Endothelial cell of umbilical vein (primary cell): ENCODE measurements at regions not wholly inside any gene's neighbourhood (a gene's known extent, or its start where the extent isn't known, plus 50 kb on each side); places are given as distances from the start of the nearest gene placed in this dataset.

ENCODE experiments used
- BruUV-seq: library from RNA; stranded (reverse); fragments of 400-500 nt; replicated peaks from 2 replicates; lab custom pipeline; 2021; lab: Mats Ljungman, UMichigan
- CTCF ChIA-PET: fragments of 300-600, 350-600 bp; sonication (Branson Sonifier 250); formaldehyde crosslinking; loops from one replicate; lab custom pipeline; 2021; ENCODE audit warnings: antibody characterized with exemption, inconsistent platforms; lab: Charles Lee
- POLR2A ChIA-PET: fragments of 300-600, 350-600 bp; sonication (Branson Sonifier 250); formaldehyde crosslinking; loops from one replicate; lab custom pipeline; 2021; ENCODE audit warnings: antibody characterized with exemption, inconsistent platforms; lab: Charles Lee
- DNase-seq: peaks from one replicate; pipeline ENCODE4 v3.0.0-alpha.2; 2011; ENCODE audit warnings: low read depth, low spot score
- FAIRE-seq: peaks from 2 replicates; lab custom pipeline; 2011; peaks lifted over from hg19 to GRCh38; lab: Jason Lieb, UNC
- H2AFZ ChIP-seq: 2 replicates; pipeline ENCODE4 v1.6.0; 2012; ENCODE audit warnings: low read depth, low read length, control low read depth, inconsistent platforms
- H3K27ac ChIP-seq: 2 replicates; pipeline ENCODE4 v1.5.1; 2011; ENCODE audit warnings: low read depth, mild to moderate bottlenecking, control low read depth, low read length, moderate library complexity; ENCODE audit not compliant: insufficient read depth
- H3K27me3 ChIP-seq, 2 experiments: 2 replicates each; pipeline versions ENCODE4 v1.6.0 to v1.6.1; 2011; ENCODE audit warnings: low read length in 2 of 2, mixed read lengths in 1 of 2; ENCODE audit not compliant: control insufficient read depth in 2 of 2, insufficient read depth in 2 of 2
- H3K36me3 ChIP-seq, 2 experiments: 2 replicates in 1 of 2; 3 replicates in 1 of 2; pipeline ENCODE4 v1.5.1; 2011; ENCODE audit warnings: low read length in 2 of 2, mild to moderate bottlenecking in 1 of 2, moderate library complexity in 1 of 2; ENCODE audit not compliant: control insufficient read depth in 2 of 2, insufficient read depth in 2 of 2; ENCODE audit errors: extremely low read depth in 1 of 2
- H3K4me1 ChIP-seq: 3 replicates; pipeline ENCODE4 v1.5.1; 2011; ENCODE audit warnings: mild to moderate bottlenecking, low read length; ENCODE audit not compliant: control insufficient read depth, insufficient read depth; ENCODE audit errors: extremely low read depth
- H3K4me2 ChIP-seq: 2 replicates; pipeline ENCODE4 v1.6.1; 2011; ENCODE audit warnings: low read length, control low read depth, mixed read lengths; ENCODE audit not compliant: insufficient read depth
- H3K4me3 ChIP-seq, 3 experiments: fragments of 200-600 bp in 1 of 3; sonication (generic), shearing (Covaris generic) in 1 of 3; replicated peaks in 1 of 3; 2 replicates each; pipeline ENCODE4 v1.5.1; 2011 to 2016; ENCODE audit warnings: control low read depth in 3 of 3, low read length in 3 of 3, mild to moderate bottlenecking in 2 of 3, inconsistent platforms in 1 of 3, low read depth in 1 of 3, moderate library complexity in 1 of 3; ENCODE audit not compliant: insufficient read depth in 1 of 3
- H3K79me2 ChIP-seq: 2 replicates; pipeline ENCODE4 v1.6.0; 2012; ENCODE audit warnings: low read length, inconsistent platforms; ENCODE audit not compliant: control insufficient read depth, insufficient read depth
- H3K9ac ChIP-seq: replicated peaks from 2 replicates; pipeline ENCODE3; 2011; ENCODE audit warnings: low read length, control low read depth; ENCODE audit not compliant: insufficient read depth; ENCODE audit errors: extremely low read depth
- H3K9me1 ChIP-seq: replicated peaks from 3 replicates; pipeline ENCODE4 v1.6.0; 2011; ENCODE audit warnings: mild to moderate bottlenecking, low read length; ENCODE audit not compliant: control insufficient read depth, insufficient read depth; ENCODE audit errors: extremely low read depth
- H3K9me3 ChIP-seq: replicated peaks from 2 replicates; pipeline ENCODE4 v1.5.1; 2012; ENCODE audit warnings: low read length, inconsistent platforms; ENCODE audit not compliant: control insufficient read depth, insufficient read depth
- H4K20me1 ChIP-seq: replicated peaks from 2 replicates; pipeline ENCODE3; 2011; ENCODE audit warnings: mild to moderate bottlenecking, low read length; ENCODE audit not compliant: control insufficient read depth, insufficient read depth; ENCODE audit errors: extremely low read depth
- CTCF ChIP-seq, 2 donors: IDR thresholded peaks; 1 replicate in 1 of 2; 2 replicates in 1 of 2; pipeline ENCODE4 v1.5.1; 2011; ENCODE audit warnings: low read length in 2 of 2, mild to moderate bottlenecking in 2 of 2, moderate library complexity in 2 of 2, control low read depth in 1 of 2, inconsistent platforms in 1 of 2, low read depth in 1 of 2; ENCODE audit not compliant: insufficient read depth in 1 of 2; ENCODE audit errors: extremely low read depth in 1 of 2
- EZH2 ChIP-seq: IDR thresholded peaks from 2 replicates; pipeline ENCODE4 v1.6.1; 2012; ENCODE audit warnings: borderline replicate concordance, low read depth, mild to moderate bottlenecking, moderate library complexity, low read length, inconsistent platforms; ENCODE audit not compliant: severe bottlenecking
- FOS ChIP-seq: IDR thresholded peaks from 2 replicates; pipeline ENCODE4 v1.6.1; 2011; ENCODE audit warnings: mild to moderate bottlenecking, low read length, moderate library complexity, borderline replicate concordance; ENCODE audit not compliant: insufficient read depth
- GATA2 ChIP-seq: IDR thresholded peaks from 2 replicates; pipeline ENCODE4 v1.7.0; 2011; ENCODE audit warnings: low read depth, mild to moderate bottlenecking, moderate library complexity, mixed read lengths, low read length; ENCODE audit not compliant: insufficient read length, insufficient read depth
- JUN ChIP-seq: IDR thresholded peaks from 2 replicates; pipeline ENCODE4 v1.6.1; 2011; ENCODE audit warnings: borderline replicate concordance, low read depth; ENCODE audit not compliant: insufficient read length, insufficient read depth
- MAX ChIP-seq: IDR thresholded peaks from 2 replicates; pipeline ENCODE4 v1.6.1; 2011; ENCODE audit not compliant: insufficient read depth, insufficient read length
- MYC ChIP-seq: IDR thresholded peaks from one replicate; pipeline ENCODE4 v1.6.1; 2011; ENCODE audit warnings: mild to moderate bottlenecking, low read depth, low read length
- POLR2A ChIP-seq: IDR thresholded peaks from 2 replicates; pipeline ENCODE4 v1.6.1; 2012; ENCODE audit warnings: low read depth, mild to moderate bottlenecking, control low read depth, low read length
- POLR2AphosphoS5 ChIP-seq: IDR thresholded peaks from 2 replicates; pipeline ENCODE4 v1.6.1; 2012; ENCODE audit warnings: low read depth, mild to moderate bottlenecking, control low read depth, low read length, moderate library complexity; ENCODE audit not compliant: insufficient read depth
- dilution Hi-C: fragments of 300-500 bp; cut with MboI; formaldehyde crosslinking; loops from one replicate; pipeline ENCODE4 v1.15.0; 2019; ENCODE audit warnings: low sequenced_read_pairs; ENCODE audit not compliant: extremely low pct_ligation_motif_present
- intact Hi-C: fragments of 100-400 bp; cut with micrococcal nuclease; formaldehyde crosslinking; loops from one replicate; pipeline ENCODE4 v1.10.0; 2022

GRCh38 chr20:41769592-41770018 is 151.4 kb upstream of the CHD6 start:
- Histone ChIP-seq H3K9me1 (no peaks in the 10 kb centered on the region), H4K20me1 (no peaks in the 10 kb centered on the region), H3K4me1 (no peaks in the 10 kb centered on the region), H3K36me3 (no peaks in the 10 kb centered on the region), H3K9me3 (no peaks in the 10 kb centered on the region), H3K4me3 (no peak overlapping the region), H3K9ac (no peak overlapping the region), H3K79me2 (no peaks in the 10 kb centered on the region), H3K4me2 (no peak overlapping the region), H2AFZ (no peak overlapping the region), H3K27ac (no peak overlapping the region), H3K27me3 (no peaks in the 10 kb centered on the region)
- TF ChIP-seq GATA2 = no peak
- no peak for TF ChIP-seq POLR2AphosphoS5
- TF ChIP-seq FOS = no peak
- no peak for TF ChIP-seq JUN
- no peak for TF ChIP-seq EZH2
- TF ChIP-seq MYC = no peak
- no peak for TF ChIP-seq MAX
- no peak for TF ChIP-seq POLR2A
- no peak for TF ChIP-seq CTCF (IDR thresholded peaks at IDR 0.05; ENCODE audit: extremely low read depth in 1 of 2, insufficient read depth in 1 of 2, low read depth in 1 of 2, low read length in 2 of 2)
- ChIA-PET CTCF (no interaction called here), POLR2A (no interaction called here)
- intact Hi-C loops = no loop called here
- FAIRE-seq (no peak), DNase-seq (no peak)
- dilution Hi-C loops = no loop called here
- no TSS peak for BruUV-seq
